ENCODE measurements at regions not wholly inside any gene's neighbourhood (a gene's known extent, or its start where the extent isn't known, plus 50 kb on each side); places are given as distances from the start of the nearest gene placed in this dataset.

- no peak for TF ChIP-seq CTCF (IDR thresholded peaks at IDR 0.05; ENCODE audit: insufficient read depth, low read length, poor library complexity, severe bottlenecking)
- no peak for TF ChIP-seq EZH2phosphoT487 (conservative IDR thresholded peaks at IDR 0.05; ENCODE audit: low read length)
Measured at GRCh38 chr2:17313261-17313660, 205.0 kb downstream of the RAD51AP2 start.

All from SU-DHL-6 (cell line).